Neural cell (in vitro differentiated cells): ENCODE measurements at regions not wholly inside any gene's neighbourhood (a gene's known extent, or its start where the extent isn't known, plus 50 kb on each side); places are given as distances from the start of the nearest gene placed in this dataset.

Source experiments
- H2AFZ ChIP-seq: fragments of 200-600, 300-800 bp; sonication (generic), shearing (Covaris generic); 2 replicates; pipeline ENCODE4 v1.6.0; 2014; ENCODE audit warnings: low read depth, mild to moderate bottlenecking, antibody characterized with exemption, low read length, moderate library complexity
- H3F3A ChIP-seq: fragments of 200-600 bp; shearing (Covaris generic); 2 replicates; pipeline ENCODE4 v1.6.1; 2016; ENCODE audit warnings: mild to moderate bottlenecking, moderate library complexity, mixed read lengths, antibody characterized with exemption, low read length; ENCODE audit not compliant: insufficient read depth, poor library complexity, severe bottlenecking
- H3K27ac ChIP-seq: fragments of 200-600, 300-800 bp; sonication (generic), shearing (Covaris generic); 2 replicates; pipeline ENCODE4 v1.5.1; 2014; ENCODE audit warnings: mild to moderate bottlenecking, low read length, moderate library complexity
- H3K27me3 ChIP-seq: fragments of 300-800, 200-600 bp; sonication (generic), shearing (Covaris generic); 2 replicates; pipeline ENCODE4 v1.6.0; 2014; ENCODE audit warnings: mild to moderate bottlenecking, low read depth, low read length, moderate library complexity; ENCODE audit not compliant: insufficient read depth
- H3K36me3 ChIP-seq: fragments of 300-800, 200-600 bp; sonication (generic), shearing (Covaris generic); 2 replicates; pipeline ENCODE4 v1.5.1; 2014; ENCODE audit warnings: mild to moderate bottlenecking, antibody characterized with exemption, low read length, moderate library complexity; ENCODE audit not compliant: insufficient read depth
- H3K4me2 ChIP-seq: fragments of 300-800, 200-600 bp; sonication (generic), shearing (Covaris generic); 2 replicates; pipeline ENCODE4 v1.6.0; 2014; ENCODE audit warnings: mild to moderate bottlenecking, low read length
- H3K4me3 ChIP-seq: fragments of 300-800, 200-600 bp; sonication (generic), shearing (Covaris generic); 2 replicates; pipeline ENCODE4 v1.5.1; 2014; ENCODE audit warnings: mild to moderate bottlenecking, low read length, moderate library complexity
- H3K79me2 ChIP-seq: fragments of 200-600 bp; shearing (Covaris generic); replicated peaks from 2 replicates; pipeline ENCODE4 v1.6.0; 2014; ENCODE audit warnings: mild to moderate bottlenecking, low read length, moderate library complexity; ENCODE audit not compliant: insufficient read depth
- H3K9ac ChIP-seq: fragments of 300-800, 200-600 bp; sonication (generic), shearing (Covaris generic); 2 replicates; pipeline ENCODE4 v1.6.1; 2016; ENCODE audit warnings: mild to moderate bottlenecking, low read length, mixed read lengths
- H3K9me2 ChIP-seq: fragments of 200-600 bp; shearing (Covaris generic); 2 replicates; pipeline ENCODE4 v1.6.1; 2016; ENCODE audit warnings: mild to moderate bottlenecking, low read length, mixed read lengths; ENCODE audit not compliant: insufficient read depth
- H3K9me3 ChIP-seq: fragments of 200-600, 300-800 bp; sonication (generic), shearing (Covaris generic); 2 replicates; pipeline ENCODE4 v1.6.1; 2016; ENCODE audit warnings: mild to moderate bottlenecking, mixed run types, low read length, moderate library complexity, mixed read lengths
- H4K20me1 ChIP-seq: fragments of 200-600 bp; shearing (Covaris generic); 2 replicates; pipeline ENCODE4 v1.6.1; 2016; ENCODE audit warnings: mild to moderate bottlenecking, mixed run types; ENCODE audit not compliant: insufficient read depth
- CTCF ChIP-seq: fragments of 450-650 bp; IDR thresholded peaks from 2 replicates; pipeline ENCODE4 v1.5.1; 2014; ENCODE audit warnings: antibody characterized with exemption, mild to moderate bottlenecking, moderate library complexity; ENCODE audit not compliant: poor library complexity, severe bottlenecking
- EP300 ChIP-seq: fragments of 450-650 bp; conservative IDR thresholded peaks from 2 replicates; pipeline ENCODE4 v1.6.1; 2014; ENCODE audit warnings: antibody characterized with exemption, mild to moderate bottlenecking, moderate library complexity; ENCODE audit not compliant: poor library complexity, severe bottlenecking
- EZH2 ChIP-seq: fragments of 200-600, 300-800 bp; shearing (Covaris generic), sonication (generic); IDR thresholded peaks from 2 replicates; pipeline ENCODE4 v1.6.1; 2014; ENCODE audit warnings: antibody characterized with exemption, low read length, borderline replicate concordance, mild to moderate bottlenecking; ENCODE audit not compliant: insufficient read depth, poor library complexity, severe bottlenecking
- MXI1 ChIP-seq: fragments of 450-650 bp; conservative IDR thresholded peaks from 2 replicates; pipeline ENCODE4 v1.6.1; 2014; ENCODE audit warnings: antibody characterized with exemption, mild to moderate bottlenecking; ENCODE audit not compliant: poor library complexity, severe bottlenecking
- POLR2AphosphoS5 ChIP-seq: IDR thresholded peaks from 2 replicates; pipeline ENCODE4 v1.6.1; 2012
- RAD21 ChIP-seq: fragments of 450-650 bp; conservative IDR thresholded peaks from 2 replicates; pipeline ENCODE4 v1.6.1; 2014; ENCODE audit warnings: antibody characterized with exemption, mild to moderate bottlenecking, moderate library complexity
- SMC3 ChIP-seq: fragments of 450-650 bp; conservative IDR thresholded peaks from 2 replicates; pipeline ENCODE4 v1.6.1; 2014; ENCODE audit warnings: antibody characterized with exemption, mild to moderate bottlenecking, moderate library complexity; ENCODE audit not compliant: poor library complexity
- TAF1 ChIP-seq: IDR thresholded peaks from 2 replicates; pipeline ENCODE4 v1.6.1; 2012; ENCODE audit warnings: low read depth
- TF ChIP-seq, protein P1 (sequence below): IDR thresholded peaks from 2 replicates; pipeline ENCODE4 v1.6.1; 2012; ENCODE audit warnings: borderline replicate concordance

DNA sequence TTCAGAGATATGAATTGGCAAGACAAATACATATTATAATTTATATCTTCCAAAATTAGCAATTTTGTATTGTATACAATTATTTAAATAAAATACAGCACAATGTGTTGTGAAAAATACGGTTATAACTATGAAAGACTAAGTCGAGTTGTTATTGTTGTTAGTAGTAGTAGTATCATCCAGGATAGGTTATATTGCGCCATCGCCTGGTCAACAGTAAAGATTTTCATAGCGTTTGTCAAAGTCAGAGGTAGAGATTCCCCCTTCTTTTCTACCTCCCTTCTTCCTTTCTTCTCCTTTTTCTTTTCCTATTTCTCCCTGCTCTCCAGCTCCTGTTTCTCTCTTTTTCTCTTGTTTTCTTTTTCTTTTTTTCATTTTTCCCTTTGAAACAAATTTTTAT lies 499.1 kb upstream of the EPHA5 start:
- peaks cover 5% of the 10 kb centered on the region for H3K9me3 ChIP-seq

GRCh38 chr4:66164869-66165268 lies 494.6 kb upstream of the EPHA5 start:
- Histone ChIP-seq H3K27ac (no peak overlapping the region), H3K9ac (no peak overlapping the region), H3K79me2 (no peaks in the 10 kb centered on the region), H4K20me1 (no peaks in the 10 kb centered on the region), H3K36me3 (no peaks in the 10 kb centered on the region), H3F3A (no peaks in the 10 kb centered on the region), H3K4me2 (no peak overlapping the region), H2AFZ (no peak overlapping the region), H3K27me3 (no peaks in the 10 kb centered on the region), H3K9me3 (peaks cover 5% of the 10 kb centered on the region), H3K4me3 (no peak overlapping the region), H3K9me2 (no peaks in the 10 kb centered on the region)
- TF ChIP-seq EP300 (no peak), RAD21 (no peak), POLR2AphosphoS5 (no peak), TAF1 (no peak), EZH2 (no peak), CTCF (no peak), SMC3 (no peak), MXI1 (no peak)
- TF ChIP-seq, protein P1, sequence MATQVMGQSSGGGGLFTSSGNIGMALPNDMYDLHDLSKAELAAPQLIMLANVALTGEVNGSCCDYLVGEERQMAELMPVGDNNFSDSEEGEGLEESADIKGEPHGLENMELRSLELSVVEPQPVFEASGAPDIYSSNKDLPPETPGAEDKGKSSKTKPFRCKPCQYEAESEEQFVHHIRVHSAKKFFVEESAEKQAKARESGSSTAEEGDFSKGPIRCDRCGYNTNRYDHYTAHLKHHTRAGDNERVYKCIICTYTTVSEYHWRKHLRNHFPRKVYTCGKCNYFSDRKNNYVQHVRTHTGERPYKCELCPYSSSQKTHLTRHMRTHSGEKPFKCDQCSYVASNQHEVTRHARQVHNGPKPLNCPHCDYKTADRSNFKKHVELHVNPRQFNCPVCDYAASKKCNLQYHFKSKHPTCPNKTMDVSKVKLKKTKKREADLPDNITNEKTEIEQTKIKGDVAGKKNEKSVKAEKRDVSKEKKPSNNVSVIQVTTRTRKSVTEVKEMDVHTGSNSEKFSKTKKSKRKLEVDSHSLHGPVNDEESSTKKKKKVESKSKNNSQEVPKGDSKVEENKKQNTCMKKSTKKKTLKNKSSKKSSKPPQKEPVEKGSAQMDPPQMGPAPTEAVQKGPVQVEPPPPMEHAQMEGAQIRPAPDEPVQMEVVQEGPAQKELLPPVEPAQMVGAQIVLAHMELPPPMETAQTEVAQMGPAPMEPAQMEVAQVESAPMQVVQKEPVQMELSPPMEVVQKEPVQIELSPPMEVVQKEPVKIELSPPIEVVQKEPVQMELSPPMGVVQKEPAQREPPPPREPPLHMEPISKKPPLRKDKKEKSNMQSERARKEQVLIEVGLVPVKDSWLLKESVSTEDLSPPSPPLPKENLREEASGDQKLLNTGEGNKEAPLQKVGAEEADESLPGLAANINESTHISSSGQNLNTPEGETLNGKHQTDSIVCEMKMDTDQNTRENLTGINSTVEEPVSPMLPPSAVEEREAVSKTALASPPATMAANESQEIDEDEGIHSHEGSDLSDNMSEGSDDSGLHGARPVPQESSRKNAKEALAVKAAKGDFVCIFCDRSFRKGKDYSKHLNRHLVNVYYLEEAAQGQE, result no peak

More for the DNA sequence above, 499.1 kb upstream of the EPHA5 start:
- Histone ChIP-seq H3K79me2 (no peaks in the 10 kb centered on the region), H2AFZ (no peak overlapping the region), H3K9me2 (no peaks in the 10 kb centered on the region), H3K9ac (no peak overlapping the region), H4K20me1 (no peaks in the 10 kb centered on the region), H3K27me3 (no peaks in the 10 kb centered on the region), H3K36me3 (no peaks in the 10 kb centered on the region), H3F3A (no peaks in the 10 kb centered on the region), H3K27ac (no peak overlapping the region), H3K4me3 (no peak overlapping the region), H3K4me2 (no peak overlapping the region)
- no peak for TF ChIP-seq TAF1
- TF ChIP-seq EP300, result no peak

- no peak overlapping the region for H3K4me3 ChIP-seq
- no peak overlapping the region for H3K9ac ChIP-seq
- no peaks in the 10 kb centered on the region for H3F3A ChIP-seq
- H3K27me3 ChIP-seq, result no peaks in the 10 kb centered on the region
- no peaks in the 10 kb centered on the region for H3K9me2 ChIP-seq
- TF ChIP-seq CTCF (no peak), MXI1 (no peak), POLR2AphosphoS5 (no peak), EZH2 (no peak), SMC3 (no peak), EP300 (no peak), RAD21 (no peak), TAF1 (no peak)
- TF ChIP-seq, protein P1, result no peak
- H3K36me3 ChIP-seq, result no peaks in the 10 kb centered on the region
- peaks cover 5% of the 10 kb centered on the region for H3K9me3 ChIP-seq
- no peak overlapping the region for H3K27ac ChIP-seq
- H2AFZ ChIP-seq, result no peak overlapping the region
- no peaks in the 10 kb centered on the region for H4K20me1 ChIP-seq
- no peak overlapping the region for H3K4me2 ChIP-seq
- H3K79me2 ChIP-seq, result no peaks in the 10 kb centered on the region
Measured at GRCh38 chr4:66160606-66161005, 490.3 kb upstream of the EPHA5 start.
